B cell (primary cell): ENCODE measurements at regions not wholly inside any gene's neighbourhood (a gene's known extent, or its start where the extent isn't known, plus 50 kb on each side); places are given as distances from the start of the nearest gene placed in this dataset.

Experiments
- ATAC-seq: fragments of 200-7000 bp; cut with Tn5 transposase; one replicate; pipeline ENCODE4 v1.10.0; 2021; ENCODE audit warnings: low read depth, mild to moderate bottlenecking, moderate number of reproducible peaks, moderate library complexity
- CTCF ChIA-PET: fragments of 350-600 bp; sonication (Branson Sonifier 250); formaldehyde crosslinking; loops from one replicate; lab custom pipeline; 2021; ENCODE audit warnings: antibody characterized with exemption, inconsistent platforms; lab: Charles Lee
- POLR2A ChIA-PET: fragments of 350-600 bp; sonication (Branson Sonifier 250); formaldehyde crosslinking; loops from one replicate; lab custom pipeline; 2021; ENCODE audit warnings: antibody characterized with exemption; lab: Charles Lee
- DNase-seq: peaks from one replicate; pipeline ENCODE4 v3.0.0; 2013
- H2AFZ ChIP-seq: 2 replicates; pipeline ENCODE4 v1.6.1; 2012; ENCODE audit warnings: mild to moderate bottlenecking, low read depth, low read length; ENCODE audit not compliant: insufficient read depth, poor library complexity, severe bottlenecking
- H3K27ac ChIP-seq, 2 donors: 1 replicate in 1 of 2; 2 replicates in 1 of 2; pipeline ENCODE4 v1.5.1; 2012 to 2013; ENCODE audit warnings: low read length in 2 of 2, mild to moderate bottlenecking in 2 of 2, moderate library complexity in 1 of 2
- H3K27me3 ChIP-seq, 4 experiments: fragments of 200-600 bp in 1 of 4; sonication (generic) in 1 of 4; replicated peaks in 1 of 4; 1 replicate in 2 of 4; 2 replicates in 2 of 4; pipeline versions ENCODE4 v1.6.1 to v1.7.0; 2013 to 2016; ENCODE audit warnings: low read length in 3 of 4, mild to moderate bottlenecking in 2 of 4, mixed read lengths in 1 of 4, moderate library complexity in 1 of 4; ENCODE audit not compliant: insufficient read depth in 4 of 4, control insufficient read depth in 3 of 4; ENCODE audit errors: control extremely low read depth in 1 of 4
- H3K36me3 ChIP-seq, 2 experiments: replicated peaks in 1 of 2; 1 replicate in 1 of 2; 2 replicates in 1 of 2; pipeline versions ENCODE4 v1.6.1 to v1.7.1; 2013; ENCODE audit warnings: low read length in 1 of 2; ENCODE audit not compliant: insufficient read depth in 2 of 2, control insufficient read depth in 1 of 2; ENCODE audit errors: control extremely low read depth in 1 of 2, extremely low read depth in 1 of 2
- H3K4me1 ChIP-seq, 2 donors: fragments of 200-600 bp in 1 of 2; sonication (generic) in 1 of 2; 1 replicate in 1 of 2; 2 replicates in 1 of 2; pipeline versions ENCODE4 v1.5.1 to v1.6.1; 2013 to 2017; ENCODE audit warnings: low read length in 2 of 2; ENCODE audit not compliant: control insufficient read depth in 2 of 2, insufficient read depth in 2 of 2
- H3K4me2 ChIP-seq: replicated peaks from 2 replicates; pipeline ENCODE3; 2012; ENCODE audit warnings: mild to moderate bottlenecking, low read depth, low read length; ENCODE audit not compliant: poor library complexity, severe bottlenecking
- H3K4me3 ChIP-seq, 5 experiments: fragments of 200-600 bp in 1 of 5; sonication (generic) in 1 of 5; 1 replicate in 3 of 5; 2 replicates in 2 of 5; pipeline versions ENCODE4 v1.5.1 to v1.7.0; 2011 to 2016; ENCODE audit warnings: low read length in 4 of 5, mild to moderate bottlenecking in 4 of 5, low read depth in 2 of 5, control low read depth in 1 of 5, moderate library complexity in 1 of 5; ENCODE audit not compliant: insufficient read depth in 1 of 5; ENCODE audit errors: control extremely low read depth in 1 of 5, extremely low read depth in 1 of 5
- H3K79me2 ChIP-seq: fragments of 200-600 bp; sonication (generic); one replicate; pipeline ENCODE4 v1.6.0; 2016; ENCODE audit warnings: low read length; ENCODE audit not compliant: control insufficient read depth, insufficient read depth
- H3K9ac ChIP-seq: fragments of 200-600 bp; sonication (generic); 2 replicates; pipeline ENCODE4 v1.6.1; 2017; ENCODE audit warnings: mild to moderate bottlenecking, low read length, moderate library complexity
- H3K9me3 ChIP-seq, 3 donors: one replicate each; pipeline versions ENCODE4 v1.6.1 to v1.7.1; 2013; ENCODE audit warnings: low read length in 2 of 3; ENCODE audit not compliant: control insufficient read depth in 2 of 3, insufficient read depth in 1 of 3; ENCODE audit errors: control extremely low read depth in 1 of 3
- H4K20me1 ChIP-seq: 2 replicates; pipeline ENCODE4 v1.6.0; 2012; ENCODE audit warnings: mild to moderate bottlenecking, low read length; ENCODE audit not compliant: insufficient read depth, control insufficient read depth, poor library complexity, severe bottlenecking
- H3K27ac Mint-ChIP-seq: one replicate; pipeline ENCODE4 v1.8.0; 2021; ENCODE audit warnings: mixed read lengths
- H3K27me3 Mint-ChIP-seq: one replicate; pipeline ENCODE4 v1.8.0; 2021; ENCODE audit warnings: mixed read lengths
- H3K4me1 Mint-ChIP-seq: one replicate; pipeline ENCODE4 v1.8.0; 2021; ENCODE audit warnings: mixed read lengths
- H3K4me3 Mint-ChIP-seq: one replicate; pipeline ENCODE4 v1.8.0; 2021; ENCODE audit warnings: mixed read lengths
- H3K9me3 Mint-ChIP-seq: one replicate; pipeline ENCODE4 v1.8.0; 2022; ENCODE audit warnings: mixed read lengths; ENCODE audit not compliant: insufficient read depth
- EZH2 ChIP-seq: IDR thresholded peaks from 2 replicates; pipeline ENCODE4 v1.6.1; 2012; ENCODE audit warnings: borderline replicate concordance, low read depth, mild to moderate bottlenecking, moderate library complexity, low read length; ENCODE audit not compliant: insufficient read depth, poor library complexity, severe bottlenecking
- WGBS: methylation state at CpG from one replicate; pipeline ENCODE4 v1.1.5; 2013; ENCODE audit warnings: missing lambda C conversion rate; ENCODE audit not compliant: insufficient coverage; 5-methylcytosine and 5-hydroxymethylcytosine counted together
- intact Hi-C: fragments of 100-400 bp; cut with micrococcal nuclease; formaldehyde crosslinking; loops from one replicate; pipeline ENCODE4 v1.10.0; 2022
- TF ChIP-seq, protein P1 (sequence below): fragments of 200-600 bp; IDR thresholded peaks from one replicate; pipeline ENCODE4 v1.8.0; 2022; ENCODE audit warnings: antibody characterized with exemption, mild to moderate bottlenecking

DNA sequence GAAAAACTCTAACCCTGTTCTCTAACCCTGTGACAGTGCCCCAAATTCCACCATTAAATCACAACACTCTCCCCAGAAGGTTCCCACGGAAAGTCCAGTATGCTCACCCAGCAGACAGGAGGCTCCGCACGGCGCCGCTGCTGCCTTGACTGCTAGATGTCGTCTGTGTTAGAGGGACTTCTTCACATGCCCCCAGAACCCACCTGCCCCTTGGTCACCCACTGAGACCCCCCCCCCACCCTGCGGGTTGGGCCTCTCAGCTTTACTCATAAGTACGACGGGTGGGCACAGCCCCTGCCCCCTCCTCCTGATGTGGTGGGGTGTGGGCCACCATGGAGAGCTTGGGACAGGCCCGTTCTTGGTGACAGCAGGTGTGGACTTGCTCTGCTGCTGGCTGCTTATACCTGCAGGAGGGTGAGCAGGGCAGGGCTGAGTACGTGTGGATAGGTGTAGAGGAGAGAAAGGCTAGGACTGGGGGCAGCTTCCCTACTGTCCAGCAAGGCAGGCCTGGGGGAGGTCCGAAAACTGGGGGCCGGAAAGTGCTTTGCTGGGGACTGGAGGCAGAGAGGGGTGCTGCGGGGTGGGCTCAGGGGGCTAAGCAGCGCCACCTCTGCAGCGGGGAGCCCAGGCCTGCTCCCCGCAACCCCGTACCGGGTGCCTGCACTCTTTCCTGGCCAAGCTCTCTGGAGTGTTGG is 57.5 kb upstream of the OLFM1 start:
- 72% methylated on average over 11 of the region's 19 CpGs for WGBS
- H3K4me2 ChIP-seq, result no peak overlapping the region
- Mint-ChIP-seq H3K4me1 (no peaks in the 10 kb centered on the region), H3K9me3 (no peaks in the 10 kb centered on the region), H3K27ac (no peak overlapping the region), H3K4me3 (no peak overlapping the region), H3K27me3 (peaks cover 9% of the 10 kb centered on the region)
- no peaks in the 10 kb centered on the region for H4K20me1 ChIP-seq
- no peak overlapping the region for H3K4me3 ChIP-seq
- no peak overlapping the region for H2AFZ ChIP-seq
- CTCF ChIA-PET, result no interaction called here
- DNase-seq (no peak), ATAC-seq (no peak)
- no peaks in the 10 kb centered on the region for H3K79me2 ChIP-seq
- no peaks in the 10 kb centered on the region for H3K36me3 ChIP-seq
- no peaks in the 10 kb centered on the region for H3K27me3 ChIP-seq
- no peaks in the 10 kb centered on the region for H3K4me1 ChIP-seq
- no peak overlapping the region for H3K9ac ChIP-seq
- H3K9me3 ChIP-seq, result peaks cover 0 to 8% (median 0%) of the 10 kb centered on the region in 3 donors
- TF ChIP-seq EZH2, result no peak
- TF ChIP-seq, protein P1, sequence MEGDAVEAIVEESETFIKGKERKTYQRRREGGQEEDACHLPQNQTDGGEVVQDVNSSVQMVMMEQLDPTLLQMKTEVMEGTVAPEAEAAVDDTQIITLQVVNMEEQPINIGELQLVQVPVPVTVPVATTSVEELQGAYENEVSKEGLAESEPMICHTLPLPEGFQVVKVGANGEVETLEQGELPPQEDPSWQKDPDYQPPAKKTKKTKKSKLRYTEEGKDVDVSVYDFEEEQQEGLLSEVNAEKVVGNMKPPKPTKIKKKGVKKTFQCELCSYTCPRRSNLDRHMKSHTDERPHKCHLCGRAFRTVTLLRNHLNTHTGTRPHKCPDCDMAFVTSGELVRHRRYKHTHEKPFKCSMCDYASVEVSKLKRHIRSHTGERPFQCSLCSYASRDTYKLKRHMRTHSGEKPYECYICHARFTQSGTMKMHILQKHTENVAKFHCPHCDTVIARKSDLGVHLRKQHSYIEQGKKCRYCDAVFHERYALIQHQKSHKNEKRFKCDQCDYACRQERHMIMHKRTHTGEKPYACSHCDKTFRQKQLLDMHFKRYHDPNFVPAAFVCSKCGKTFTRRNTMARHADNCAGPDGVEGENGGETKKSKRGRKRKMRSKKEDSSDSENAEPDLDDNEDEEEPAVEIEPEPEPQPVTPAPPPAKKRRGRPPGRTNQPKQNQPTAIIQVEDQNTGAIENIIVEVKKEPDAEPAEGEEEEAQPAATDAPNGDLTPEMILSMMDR, result no peak
- H3K27ac ChIP-seq, result no peak overlapping the region
- intact Hi-C loops, result no loop called here
- POLR2A ChIA-PET, result no interaction called here

DNA sequence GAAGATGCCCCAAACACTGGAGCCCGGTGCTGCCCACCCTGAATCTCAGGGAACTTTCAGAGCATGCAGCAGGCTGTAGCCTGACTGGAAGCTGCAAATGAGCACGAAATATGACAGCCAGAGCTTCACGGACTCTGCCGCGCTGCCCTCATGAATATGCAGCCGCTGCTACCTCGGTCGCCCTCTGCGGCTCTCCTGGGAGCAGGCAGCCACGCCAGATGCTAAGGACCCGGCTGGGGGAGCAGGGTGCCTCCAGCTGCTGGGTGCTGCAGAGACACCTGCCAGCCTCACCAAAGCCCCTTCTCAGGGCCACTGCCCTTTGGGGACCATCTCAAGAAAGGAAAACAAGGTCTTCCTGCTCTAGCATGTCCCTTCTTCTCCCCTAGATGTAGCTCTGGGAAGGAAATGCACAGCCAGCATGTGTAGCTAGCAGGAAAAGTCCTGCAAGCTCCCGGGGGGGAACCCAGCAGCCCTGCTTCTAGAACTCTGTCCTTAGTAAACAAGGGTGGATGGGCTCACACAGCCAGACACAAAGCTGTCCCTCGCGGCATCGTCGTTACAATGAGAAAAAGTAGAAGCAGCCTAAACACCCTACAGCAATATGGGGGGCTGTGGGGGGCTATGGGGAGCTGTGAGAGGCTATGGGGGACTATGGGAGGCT is 56.8 kb upstream of the OLFM1 start:
- 67% methylated on average over 12 of the region's 16 CpGs for WGBS
- Histone ChIP-seq H3K27ac (no peak overlapping the region), H3K27me3 (no peaks in the 10 kb centered on the region), H3K4me3 (no peak overlapping the region), H3K36me3 (no peaks in the 10 kb centered on the region), H3K4me2 (no peak overlapping the region), H3K9me3 (peaks cover 0 to 8% (median 0%) of the 10 kb centered on the region in 3 donors), H2AFZ (no peak overlapping the region), H3K9ac (no peak overlapping the region), H3K79me2 (no peaks in the 10 kb centered on the region), H4K20me1 (no peaks in the 10 kb centered on the region), H3K4me1 (no peaks in the 10 kb centered on the region)
- H3K4me3 Mint-ChIP-seq, result no peak overlapping the region
- intact Hi-C loops, result no loop called here
- H3K27me3 Mint-ChIP-seq, result peaks cover 6% of the 10 kb centered on the region
- no peaks in the 10 kb centered on the region for H3K4me1 Mint-ChIP-seq
- DNase-seq (no peak), ATAC-seq (no peak)
- H3K27ac Mint-ChIP-seq, result no peak overlapping the region
- CTCF ChIA-PET, result no interaction called here
- POLR2A ChIA-PET, result no interaction called here
- TF ChIP-seq, protein P1, result no peak
- no peak for TF ChIP-seq EZH2
- H3K9me3 Mint-ChIP-seq, result no peaks in the 10 kb centered on the region
